Activated CD8-positive, alpha-beta memory T cell treated with anti-CD3 and anti-CD28 coated beads, Interleukin-2, amount 50 U/mL, for 48 hours (primary cell): ENCODE measurements at regions not wholly inside any gene's neighbourhood (a gene's known extent, or its start where the extent isn't known, plus 50 kb on each side); places are given as distances from the start of the nearest gene placed in this dataset.
"Not testable (repeated sequence)": the region's sequence is repeated elsewhere in the genome, so short reads cannot be mapped to it uniquely, and the experiment has no call there.

ENCODE experiments used
- DNase-seq: peaks from one replicate; pipeline ENCODE4 v3.0.0-alpha.2; 2020

DNA sequence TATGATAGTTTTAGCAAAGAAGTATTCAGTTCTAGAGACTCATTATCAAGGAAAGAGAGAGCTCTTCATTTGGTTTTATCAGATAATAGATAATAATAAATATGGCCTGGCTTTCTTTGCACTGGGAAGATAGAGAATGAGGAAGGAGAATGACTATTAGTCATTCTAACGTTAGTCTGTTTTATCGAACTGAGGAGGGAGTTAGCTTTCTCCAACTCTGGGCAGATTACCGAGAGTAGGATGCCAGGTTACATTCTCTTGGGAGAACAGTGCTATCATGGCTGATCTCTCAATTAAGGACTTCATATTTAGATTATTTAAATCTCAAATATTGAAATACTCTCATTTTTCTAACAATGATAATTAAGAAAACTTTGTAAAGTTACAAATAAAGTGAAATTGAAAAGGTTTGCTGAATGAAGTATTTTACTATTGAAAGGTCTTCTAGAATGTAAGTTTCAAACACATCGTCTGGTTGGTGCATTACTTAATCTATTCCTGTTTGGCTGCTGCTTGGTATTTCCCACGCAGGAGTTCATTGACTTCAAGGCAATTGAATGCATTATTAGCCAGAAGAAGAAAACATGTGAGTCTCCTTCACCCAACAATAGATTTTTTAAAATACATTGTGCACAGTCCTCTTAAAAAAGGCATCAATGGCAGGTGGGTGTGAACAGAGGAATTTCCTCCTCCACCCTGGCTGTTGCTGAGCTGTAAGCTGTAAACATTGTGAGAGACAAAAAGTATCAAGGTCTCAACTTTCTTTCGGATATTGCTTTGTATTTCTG, 140.8 kb downstream of the C9orf152 start:
- DNase-seq, result no peak

DNA sequence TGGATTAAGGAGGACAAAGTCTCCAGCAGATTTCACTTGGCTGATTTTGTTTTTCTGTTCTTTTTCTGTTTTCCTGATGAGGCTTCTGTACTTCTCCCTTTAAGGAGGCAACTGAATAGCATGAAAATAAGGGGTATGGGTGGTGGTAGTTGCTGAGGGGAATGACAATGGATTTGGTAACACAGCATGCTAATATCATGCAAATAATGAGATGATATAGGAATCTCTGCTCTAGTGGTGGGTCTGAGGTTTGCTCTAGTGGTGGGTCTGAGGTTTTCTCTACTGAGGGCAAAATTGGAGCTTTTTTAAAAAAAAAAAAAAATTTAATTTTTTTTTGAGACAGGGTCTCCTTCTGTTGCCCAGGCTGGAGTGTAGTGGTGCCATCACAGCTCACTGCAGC, 139.7 kb downstream of the C9orf152 start:
- no peak for DNase-seq

DNA sequence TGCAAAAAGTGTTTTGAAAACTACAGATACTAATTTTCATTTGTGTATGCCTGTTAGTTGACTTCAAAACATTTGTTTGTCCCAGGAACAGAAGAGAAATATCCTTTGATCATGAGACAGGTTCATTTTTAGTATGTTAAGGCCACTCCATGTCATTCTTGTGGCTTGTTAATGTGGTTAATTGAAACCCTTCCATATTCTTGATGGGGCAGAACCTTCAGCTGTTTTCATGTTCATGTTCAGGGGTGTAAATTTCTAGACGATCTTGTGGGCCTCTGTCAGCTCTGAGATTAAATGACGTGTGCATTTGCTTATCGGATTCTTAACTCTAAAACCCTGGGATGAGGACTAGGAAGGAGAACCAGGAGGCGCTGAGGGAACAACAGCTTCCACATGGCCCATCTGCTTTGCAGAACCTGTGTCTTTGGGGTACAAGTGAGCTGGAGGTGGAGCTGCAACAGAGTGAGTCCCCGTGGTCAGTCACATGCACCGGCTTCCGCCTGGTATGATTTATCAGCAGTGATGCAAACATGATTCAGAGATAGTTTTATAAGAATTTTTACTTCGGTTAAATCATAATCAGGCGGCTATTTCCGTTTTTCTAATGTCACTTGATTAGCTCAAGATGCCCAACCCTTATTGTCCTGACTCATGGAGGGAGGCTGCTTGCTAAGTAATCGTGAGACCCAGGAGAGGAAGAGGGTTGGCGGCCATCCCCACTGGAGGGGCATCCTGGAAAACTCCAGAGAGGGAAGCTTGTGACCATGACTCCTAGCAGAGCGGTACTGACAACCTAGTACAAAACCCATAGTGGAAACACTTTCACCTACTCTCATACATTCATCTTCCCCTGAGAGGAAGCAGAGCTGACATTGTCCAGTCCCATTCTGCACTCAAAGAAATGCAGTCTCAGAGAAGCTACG, 138.4 kb downstream of the C9orf152 start:
- no peak for DNase-seq

DNA sequence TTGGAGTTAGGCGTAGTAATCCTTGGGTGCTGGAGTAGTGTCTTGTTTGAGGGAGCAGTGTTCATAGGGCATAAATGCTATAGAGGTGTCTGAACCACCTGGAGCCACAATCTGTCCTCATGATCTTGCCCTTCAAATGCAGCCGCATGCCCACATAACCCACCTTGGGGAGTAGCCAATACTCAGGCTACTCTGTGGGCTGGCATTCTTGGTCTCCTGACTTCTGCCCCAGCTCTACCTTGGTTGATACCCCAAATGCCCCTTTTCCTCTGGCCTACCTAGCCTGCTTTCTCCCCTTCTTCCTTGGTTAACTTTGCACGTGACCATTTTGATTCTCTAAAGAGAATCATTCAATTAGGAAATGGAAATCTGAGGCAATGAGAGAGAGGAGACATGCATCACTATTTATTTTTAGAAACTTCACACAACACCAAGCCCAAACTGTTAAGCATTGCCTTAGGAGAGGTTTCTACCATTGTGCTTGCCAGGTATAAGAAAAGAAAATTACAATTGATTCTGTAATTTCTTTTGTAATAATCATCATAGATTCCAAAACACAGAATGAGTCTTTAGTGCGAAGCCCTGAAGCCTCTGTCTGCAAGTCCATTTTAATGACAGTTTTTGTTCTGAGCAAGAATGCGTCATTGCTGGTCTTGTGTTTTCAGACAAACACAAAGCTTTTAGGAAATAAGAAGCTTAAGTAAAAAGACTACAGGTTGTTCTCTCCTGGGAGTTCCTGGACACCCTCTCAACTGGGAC, 135.2 kb downstream of the C9orf152 start:
- DNase-seq, result no peak

DNA sequence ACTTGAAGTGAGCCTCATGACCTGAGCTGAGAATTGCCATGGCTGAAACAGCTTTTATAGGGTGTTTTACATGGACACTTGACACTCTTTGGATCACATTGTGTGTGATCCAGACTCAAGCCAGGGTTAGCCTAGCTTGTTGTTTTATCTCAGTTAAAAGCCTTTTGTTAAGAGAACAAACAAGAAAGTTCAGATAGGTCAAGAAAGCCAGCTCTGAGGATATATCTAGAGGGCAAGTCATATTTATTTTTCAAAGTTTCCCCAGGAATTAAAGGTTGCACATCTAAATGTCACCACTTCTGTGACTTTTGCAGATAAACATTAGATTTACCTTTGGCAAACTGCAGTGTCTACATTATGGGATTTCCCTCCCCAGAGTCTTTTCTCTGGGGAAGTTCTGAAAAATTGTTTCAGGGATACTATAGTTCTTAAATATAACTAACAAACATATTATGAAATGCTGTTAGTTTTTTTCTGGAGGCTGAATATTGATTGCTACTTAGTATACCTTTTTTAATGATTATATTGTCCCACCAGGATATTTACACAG, 134.5 kb downstream of the C9orf152 start:
- DNase-seq, result no peak

DNA sequence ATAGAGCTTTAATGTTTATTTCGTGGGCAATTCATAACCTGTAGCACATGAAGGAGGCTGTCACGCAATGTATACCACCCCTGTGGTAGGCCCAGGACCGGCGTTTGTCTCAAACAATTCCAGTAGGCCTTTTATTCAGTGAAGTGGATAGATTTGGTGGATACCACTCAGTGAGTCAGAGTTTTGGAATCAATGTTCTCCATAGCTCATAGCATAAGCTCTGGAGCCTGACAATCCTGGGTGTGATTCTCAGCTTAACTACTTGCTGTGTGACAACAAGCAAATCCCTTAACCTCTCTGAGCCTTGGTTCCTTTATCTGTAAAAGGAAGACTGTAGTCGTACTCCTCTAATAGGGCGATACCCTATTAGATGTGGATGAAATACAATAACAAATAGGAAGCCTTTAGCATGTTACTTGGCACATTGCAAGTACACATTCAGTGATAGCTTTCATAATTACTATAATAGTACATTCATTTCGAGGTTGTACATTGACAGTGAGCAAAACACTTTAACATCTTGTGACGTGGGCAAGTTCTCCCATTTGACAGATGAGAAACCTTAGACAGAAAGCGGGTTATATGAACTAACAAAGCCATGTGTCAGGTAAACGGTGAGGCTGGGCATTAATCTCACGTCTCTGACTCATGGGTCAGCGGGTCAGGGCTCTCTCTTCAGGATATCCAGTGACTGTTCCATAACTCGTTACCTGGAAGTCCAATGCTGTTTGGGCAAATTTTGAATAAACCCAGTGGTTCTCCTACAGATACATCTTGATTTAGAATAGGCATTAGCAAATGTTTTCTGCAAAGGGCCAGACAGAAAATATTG, 130.8 kb downstream of the C9orf152 start:
- DNase-seq, result no peak

DNA sequence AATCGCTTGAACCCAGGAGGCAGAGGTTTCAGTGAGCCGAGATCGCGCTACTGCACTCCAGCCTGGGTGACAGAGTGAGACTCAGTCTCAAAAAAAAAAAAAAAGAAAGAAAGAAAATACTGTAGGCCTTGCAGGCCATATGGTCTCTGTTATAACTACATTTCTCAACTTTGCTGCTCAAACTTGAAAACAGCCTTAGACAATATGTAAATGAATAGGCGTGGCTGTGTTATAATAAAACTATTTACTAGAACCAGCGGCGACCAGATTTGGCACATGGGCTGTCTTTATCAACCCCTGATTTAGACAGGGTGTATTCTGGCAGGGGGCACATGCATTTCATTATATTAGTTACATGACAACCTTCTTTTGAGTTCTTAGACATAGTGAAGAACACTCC, 130.0 kb downstream of the C9orf152 start:
- DNase-seq, result no peak

DNA sequence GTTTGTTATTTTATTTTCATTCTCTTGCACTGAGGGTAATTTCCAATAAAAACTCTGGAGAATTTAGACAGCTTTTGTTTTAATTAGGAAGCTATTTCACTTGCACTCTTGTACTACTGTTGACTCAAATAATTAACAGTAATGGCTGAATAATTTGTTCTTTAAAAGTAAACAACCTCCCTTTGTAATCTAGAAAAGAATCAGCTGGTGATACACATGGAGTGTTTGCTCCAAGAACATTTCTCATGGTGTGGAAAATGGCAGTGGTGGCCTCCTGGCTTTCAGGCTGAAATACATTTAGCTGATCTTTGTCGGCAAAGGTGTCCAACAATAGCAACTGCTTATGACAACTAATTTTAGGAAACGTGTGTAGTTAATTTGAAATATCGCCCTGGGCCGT, 129.4 kb downstream of the C9orf152 start:
- DNase-seq, result no peak

DNA sequence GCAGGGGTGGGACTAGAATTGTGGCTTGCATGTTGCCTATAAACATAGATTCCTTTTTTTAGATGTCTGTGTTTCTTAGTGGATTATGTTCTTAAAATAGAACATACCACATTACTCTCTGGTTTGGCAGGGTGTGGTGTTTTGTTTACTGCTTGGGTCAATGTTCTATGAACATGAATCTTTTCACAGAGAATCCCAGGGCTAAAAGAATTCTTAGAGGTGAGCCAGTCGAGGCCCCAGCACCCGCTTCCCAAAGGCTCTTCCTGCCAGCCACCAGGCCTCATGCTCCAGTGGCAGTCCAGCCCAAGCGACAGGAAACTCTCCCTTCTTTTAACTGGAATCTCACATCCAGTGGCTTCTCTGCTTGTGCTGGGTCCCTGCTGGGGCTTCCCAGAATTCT, 126.6 kb downstream of the C9orf152 start:
- no peak for DNase-seq

DNA sequence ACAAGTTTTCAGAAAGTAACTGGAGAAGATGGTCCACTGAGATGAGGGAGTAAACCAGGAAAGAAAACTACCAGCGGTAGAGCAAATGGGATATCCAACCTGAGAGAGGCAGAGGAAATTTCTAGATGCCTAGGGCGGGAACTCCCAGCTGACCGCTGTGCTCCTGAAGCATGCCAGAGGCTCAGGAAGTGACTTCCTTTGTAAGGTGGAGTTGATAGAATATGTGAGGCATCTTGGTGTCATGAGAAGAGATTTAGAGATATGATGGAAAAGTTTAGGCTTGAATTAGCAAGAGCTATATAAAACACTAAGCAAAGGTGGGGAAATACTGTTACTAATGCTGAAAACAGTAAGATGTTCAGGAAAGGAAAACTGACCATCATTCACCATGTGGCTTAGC, 124.1 kb downstream of the C9orf152 start:
- no peak for DNase-seq

DNA sequence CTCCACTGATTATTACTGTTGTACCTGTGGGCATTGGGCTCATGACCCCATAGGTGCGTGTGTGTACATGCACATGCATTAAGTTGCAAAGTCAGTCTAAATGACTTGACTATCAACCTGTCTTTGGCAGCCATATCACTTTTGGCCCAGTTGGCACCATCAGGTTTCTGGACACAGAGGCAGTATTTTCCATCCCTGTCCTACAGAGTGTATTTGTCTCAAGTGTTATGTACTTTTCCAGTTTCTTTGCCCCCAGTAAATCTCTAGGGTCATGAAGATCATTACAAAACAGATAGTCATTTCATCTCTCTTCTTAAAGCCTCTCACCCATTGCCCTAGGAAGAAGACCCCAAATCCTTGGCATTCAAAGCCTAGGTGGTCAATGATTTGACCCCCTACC, 121.4 kb downstream of the C9orf152 start:
- no peak for DNase-seq

DNA sequence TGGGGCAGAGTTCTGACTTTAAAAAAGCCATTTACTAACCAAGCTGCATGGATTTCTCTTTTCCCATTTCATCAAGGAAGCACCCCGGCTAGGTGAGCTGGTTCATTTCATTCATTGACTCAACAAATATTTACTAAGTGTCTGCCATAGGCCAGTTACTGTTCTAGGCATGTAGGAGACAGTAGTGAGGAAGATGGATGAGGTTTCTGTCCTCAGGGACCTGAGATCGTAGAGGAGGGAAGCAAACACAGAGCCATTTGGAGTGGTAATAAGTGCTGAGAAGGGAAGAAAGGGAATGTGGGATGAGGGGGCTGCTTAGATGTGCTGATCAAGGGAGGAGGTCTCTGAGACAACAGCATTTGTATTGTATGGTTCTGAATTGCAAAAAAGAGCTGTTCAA, 120.4 kb downstream of the C9orf152 start:
- no peak for DNase-seq

DNA sequence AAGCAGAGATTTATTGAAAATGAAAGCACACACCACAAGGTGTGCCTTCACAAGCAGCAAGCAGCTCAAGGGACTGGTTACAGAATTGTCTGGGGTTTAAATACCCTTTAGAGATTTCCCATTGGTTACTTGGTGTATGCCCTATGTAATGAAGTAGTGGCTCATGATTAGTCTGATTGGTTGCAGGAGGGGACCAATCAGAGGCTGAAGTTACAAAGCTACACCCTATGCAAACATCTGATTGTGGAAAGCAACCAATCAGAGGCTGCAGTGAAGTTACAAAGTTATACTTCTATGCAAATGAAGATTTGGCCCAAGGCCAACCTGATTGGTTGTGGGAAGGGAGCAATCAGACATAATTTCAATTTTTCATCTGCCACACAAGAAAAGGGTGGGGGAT, 119.9 kb downstream of the C9orf152 start:
- DNase-seq, result no peak

DNA sequence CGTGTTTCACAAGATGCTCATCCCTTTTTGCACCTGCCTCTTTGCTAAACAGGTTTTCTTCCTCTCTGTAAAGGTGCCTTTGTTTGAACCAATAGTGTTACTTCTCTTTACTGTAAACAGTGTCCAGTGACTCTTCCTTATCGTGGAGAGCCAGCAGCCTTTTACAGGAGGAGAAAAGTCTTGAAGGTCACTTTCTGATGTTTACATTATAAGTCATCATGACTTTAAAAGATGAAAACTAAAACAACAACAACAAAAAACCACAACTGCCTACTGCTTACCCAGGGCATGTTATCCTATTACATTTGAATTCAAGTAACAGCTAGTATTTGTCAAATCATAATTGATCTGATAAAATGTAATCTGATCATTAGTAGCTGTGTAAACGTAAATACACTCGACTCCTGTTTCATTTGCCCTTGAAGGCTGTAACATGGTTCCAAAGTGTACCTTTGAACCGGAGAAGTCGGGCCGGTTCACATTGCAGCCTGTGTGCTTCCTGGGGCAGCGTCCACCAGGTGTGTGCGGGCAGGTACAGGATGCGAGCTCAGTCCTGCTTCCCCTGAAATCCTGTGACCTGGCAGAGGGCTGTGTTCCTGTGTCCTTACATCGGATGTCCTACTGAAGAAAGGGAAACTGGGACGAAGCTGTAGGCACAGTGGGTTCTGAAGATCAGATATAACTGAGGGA, 118.1 kb downstream of the C9orf152 start:
- no peak for DNase-seq

DNA sequence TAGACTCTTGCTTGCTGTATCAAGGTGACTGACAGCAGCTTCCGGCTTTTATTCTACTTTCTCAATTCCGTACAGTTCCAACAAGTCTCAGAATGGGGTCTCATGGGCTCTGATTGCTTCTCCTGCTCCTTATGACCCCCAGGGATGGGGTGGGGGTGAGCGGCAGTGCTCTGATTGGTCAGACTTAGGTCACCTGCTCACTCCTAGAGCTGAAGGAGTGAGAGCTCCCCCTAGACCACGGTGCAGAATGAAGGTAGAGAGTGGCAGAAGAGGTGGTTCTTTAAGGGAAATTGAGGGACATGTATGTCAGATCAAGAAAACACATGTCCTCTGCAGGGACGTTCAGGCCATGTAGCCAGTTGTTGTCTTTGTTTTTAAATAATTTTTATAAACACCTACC, 115.2 kb downstream of the C9orf152 start:
- DNase-seq, result no peak

DNA sequence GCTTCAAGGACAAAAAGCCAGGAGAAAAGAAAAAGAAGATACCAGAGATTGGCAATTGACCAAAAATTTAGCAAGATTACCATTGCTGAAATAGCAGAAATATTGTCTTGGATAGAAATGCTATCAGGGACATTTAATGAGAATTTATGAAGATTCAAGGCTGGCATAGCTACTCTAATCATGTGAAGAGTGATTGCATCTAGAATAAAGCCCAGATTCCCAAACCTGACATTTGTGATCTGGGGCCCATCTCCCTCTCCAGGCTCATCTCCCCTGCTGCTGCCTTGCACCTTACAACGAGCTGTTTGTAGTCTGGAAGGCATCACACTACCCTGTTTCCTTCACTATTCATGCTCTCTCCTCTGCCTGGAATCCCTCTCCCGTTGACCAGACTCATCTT, 114.5 kb downstream of the C9orf152 start:
- DNase-seq, result no peak

DNA sequence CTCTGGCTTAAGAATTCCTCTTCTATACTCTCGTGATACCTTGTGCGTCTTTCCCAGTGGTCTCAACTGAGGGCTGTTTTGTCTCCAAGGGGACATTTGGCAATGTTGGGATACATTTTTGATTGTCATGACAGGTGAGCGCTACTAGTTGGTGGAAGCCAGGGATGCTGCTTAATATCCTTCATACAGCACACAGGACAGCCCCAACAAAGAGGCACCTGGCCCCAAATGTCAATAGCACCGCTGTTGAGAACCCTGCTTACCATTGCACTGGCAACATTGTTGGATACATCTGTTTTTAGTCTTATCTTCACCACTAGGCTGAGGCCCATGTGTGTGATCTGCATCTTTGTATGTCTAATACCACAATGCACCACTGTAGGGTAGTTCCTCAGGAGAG, 114.1 kb downstream of the C9orf152 start:
- DNase-seq, result no peak

DNA sequence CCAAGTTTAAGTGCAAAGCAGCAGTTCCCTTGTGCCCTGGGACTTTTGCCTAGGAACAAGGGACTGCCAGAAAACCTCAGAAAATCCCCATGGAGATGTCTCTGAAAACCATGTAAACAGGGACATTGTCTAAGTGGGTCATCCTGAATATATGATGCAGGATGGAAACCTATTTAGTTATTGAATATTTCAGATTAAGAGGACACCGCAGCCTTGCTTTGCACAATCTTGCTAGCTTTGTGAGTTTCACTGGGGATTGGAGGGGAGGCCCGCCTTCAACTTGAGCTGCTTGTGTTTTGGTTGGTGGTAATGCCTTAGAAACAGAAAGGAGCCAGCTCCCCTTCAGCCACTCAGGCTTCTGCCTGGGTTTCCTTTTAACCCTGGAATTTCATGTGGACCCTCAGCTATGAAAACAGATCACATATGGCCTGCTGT, 112.8 kb downstream of the C9orf152 start:
- no peak for DNase-seq

DNA sequence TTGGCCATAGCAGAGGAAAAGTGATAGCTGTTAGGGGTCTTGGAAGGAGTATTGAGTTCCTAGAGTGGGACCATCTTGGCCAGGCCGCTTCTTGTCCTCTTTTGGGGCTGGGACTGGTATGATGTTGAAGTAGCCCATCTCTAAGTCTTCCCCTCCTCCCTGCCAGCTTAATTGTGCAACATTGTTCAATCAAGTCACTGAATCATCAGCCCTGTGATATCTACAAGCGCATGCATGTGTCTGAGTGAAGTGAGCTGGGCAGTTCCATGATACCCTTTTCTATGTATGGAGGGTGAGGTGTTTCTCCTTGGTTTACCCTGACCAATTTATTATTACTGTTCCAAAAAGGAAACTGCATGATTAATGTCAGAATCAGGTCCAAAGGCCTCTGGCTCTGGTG, 112.2 kb downstream of the C9orf152 start:
- no peak for DNase-seq

DNA sequence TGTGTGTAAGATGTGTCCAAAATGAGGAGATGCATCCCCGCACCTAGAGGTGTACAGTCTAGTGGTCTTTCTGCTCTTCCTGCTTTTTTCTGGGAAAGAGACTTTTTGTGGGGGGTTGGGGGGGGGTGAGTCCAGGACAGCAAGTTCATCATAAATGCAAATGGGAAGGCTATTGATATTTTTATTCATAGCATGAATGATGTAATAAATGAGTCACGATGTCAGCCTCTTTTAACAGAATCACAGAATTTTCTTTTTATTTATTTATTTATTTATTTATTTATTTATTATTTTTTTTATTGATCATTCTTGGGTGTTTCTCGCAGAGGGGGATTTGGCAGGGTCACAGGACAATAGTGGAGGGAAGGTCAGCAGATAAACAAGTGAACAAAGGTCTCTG, 111.3 kb downstream of the C9orf152 start:
- not testable (repeated sequence) for DNase-seq
